Left lung (tissue), 4 donors: ENCODE measurements at regions not wholly inside any gene's neighbourhood (a gene's known extent, or its start where the extent isn't known, plus 50 kb on each side); places are given as distances from the start of the nearest gene placed in this dataset.

Experiments
- ATAC-seq: fragments of 200-7000 bp; cut with Tn5 transposase; one replicate; pipeline ENCODE4 v1.9.1; 2020; ENCODE audit warnings: moderate library complexity
- DNase-seq, 4 donors: peaks; one replicate each; pipeline ENCODE4 v3.0.0-alpha.2; 2013 to 2020
- H3K27ac ChIP-seq, 2 donors: fragments of 200-600 bp; sonication (generic) in 1 of 2; one replicate each; pipeline versions ENCODE4 v1.5.0 to v1.8.0; 2020 to 2021
- H3K27me3 ChIP-seq, 2 donors: fragments of 200-600 bp; sonication (generic) in 1 of 2; one replicate each; pipeline versions ENCODE4 v1.5.0 to v1.8.0; 2020 to 2021
- H3K36me3 ChIP-seq, 2 donors: fragments of 200-600 bp; sonication (generic) in 1 of 2; one replicate each; pipeline versions ENCODE4 v1.5.0 to v1.8.0; 2020 to 2021
- H3K4me1 ChIP-seq, 2 donors: fragments of 200-600 bp; one replicate each; pipeline ENCODE4 v1.8.0; 2021
- H3K4me3 ChIP-seq, 2 donors: fragments of 200-600 bp; sonication (generic) in 1 of 2; one replicate each; pipeline versions ENCODE4 v1.5.0 to v1.8.0; 2020 to 2021; ENCODE audit warnings: mild to moderate bottlenecking in 1 of 2
- H3K9me3 ChIP-seq, 2 donors: fragments of 200-600 bp; sonication (generic) in 1 of 2; one replicate each; pipeline versions ENCODE4 v1.5.0 to v1.8.0; 2020 to 2021
- CTCF ChIP-seq, 2 donors: fragments of 200-600 bp; sonication (generic) in 1 of 2; IDR thresholded peaks; one replicate each; pipeline versions ENCODE4 v1.5.0 to v1.8.0; 2021; ENCODE audit warnings: antibody characterized with exemption in 2 of 2
- intact Hi-C, 2 donors: fragments of 100-400 bp; cut with DNase I; formaldehyde crosslinking; loops; one replicate each; pipeline versions ENCODE4 v1.11.2 to v1.14.2; 2022
- donor health status: DM: no; HTN: yes; CAD: no.
- donor health status: DM: no; HTN: no; CAD: no.

- intact Hi-C loops, result no loop called here
- TF ChIP-seq CTCF (IDR thresholded peaks at IDR 0.05), result no peak
- no peaks in the 10 kb centered on the region for H3K4me1 ChIP-seq
- no peaks in the 10 kb centered on the region for H3K27me3 ChIP-seq
- H3K36me3 ChIP-seq, result no peaks in the 10 kb centered on the region
- no peak overlapping the region for H3K27ac ChIP-seq
- DNase-seq (no peak), ATAC-seq (no peak)
- H3K4me3 ChIP-seq, result no peak overlapping the region
- H3K9me3 ChIP-seq, result peaks cover 0 to 4% of the 10 kb centered on the region in 2 donors
Measured at GRCh38 chr5:166709691-166710090, 1581.8 kb upstream of the WWC1 start.

- H3K36me3 ChIP-seq, result no peaks in the 10 kb centered on the region
- no peak for TF ChIP-seq CTCF (IDR thresholded peaks at IDR 0.05)
Measured at GRCh38 chr5:166710271-166710670, 1581.2 kb upstream of the WWC1 start.

GRCh38 chr5:166712447-166713185, 1578.8 kb upstream of the WWC1 start:
- no peak for ATAC-seq
- no peak overlapping the region for H3K4me3 ChIP-seq
- no peak overlapping the region for H3K27ac ChIP-seq
- peak in 2 of 4 donors; percentile 29 to 35 for DNase-seq
- H3K27me3 ChIP-seq, result no peaks in the 10 kb centered on the region
- no peaks in the 10 kb centered on the region for H3K36me3 ChIP-seq
- no peaks in the 10 kb centered on the region for H3K4me1 ChIP-seq
- no peak for TF ChIP-seq CTCF (IDR thresholded peaks at IDR 0.05)
- intact Hi-C loops, result no loop called here
- H3K9me3 ChIP-seq, result peaks cover 0 to 14% of the 10 kb centered on the region in 2 donors

More at GRCh38 chr5:166710271-166710670, 1581.2 kb upstream of the WWC1 start:
- DNase-seq (no peak), ATAC-seq (no peak)
- no peaks in the 10 kb centered on the region for H3K4me1 ChIP-seq
- H3K9me3 ChIP-seq, result peaks cover 0 to 4% of the 10 kb centered on the region in 2 donors
- intact Hi-C loops, result no loop called here
- H3K27ac ChIP-seq, result no peak overlapping the region
- no peak overlapping the region for H3K4me3 ChIP-seq
- no peaks in the 10 kb centered on the region for H3K27me3 ChIP-seq

GRCh38 chr5:166713295-166713694, 1578.2 kb upstream of the WWC1 start:
- DNase-seq, result no peak

More at GRCh38 chr5:166713295-166713694, 1578.2 kb upstream of the WWC1 start:
- H3K4me3 ChIP-seq, result no peak overlapping the region
- ATAC-seq, result no peak
- intact Hi-C loops, result no loop called here
- no peaks in the 10 kb centered on the region for H3K4me1 ChIP-seq
- H3K27ac ChIP-seq, result no peak overlapping the region
- H3K9me3 ChIP-seq, result peaks cover 0 to 14% of the 10 kb centered on the region in 2 donors
- TF ChIP-seq CTCF (IDR thresholded peaks at IDR 0.05), result no peak
- H3K27me3 ChIP-seq, result no peaks in the 10 kb centered on the region
- H3K36me3 ChIP-seq, result no peaks in the 10 kb centered on the region
